H9 (cell line): ENCODE measurements at regions not wholly inside any gene's neighbourhood (a gene's known extent, or its start where the extent isn't known, plus 50 kb on each side); places are given as distances from the start of the nearest gene placed in this dataset.

Experiments
- DNase-seq: peaks from one replicate; pipeline ENCODE4 v3.0.0-alpha.2; 2017
- H2AFZ ChIP-seq: one replicate; pipeline ENCODE4 v1.6.1; 2013; ENCODE audit warnings: mild to moderate bottlenecking, low read length, control low read depth, moderate library complexity
- H2AK5ac ChIP-seq: 2 replicates; pipeline ENCODE4 v1.6.1; 2013; ENCODE audit warnings: low read length, control low read depth, mixed read lengths; ENCODE audit not compliant: insufficient read length
- H2BK120ac ChIP-seq: one replicate; pipeline ENCODE4 v1.6.1; 2013; ENCODE audit warnings: low read depth, mild to moderate bottlenecking, low read length, control low read depth, inconsistent platforms; ENCODE audit not compliant: poor library complexity, severe bottlenecking
- H2BK12ac ChIP-seq: 2 replicates; pipeline ENCODE4 v1.6.1; 2013; ENCODE audit warnings: low read length, control low read depth, mixed read lengths, low read depth; ENCODE audit not compliant: insufficient read length
- H2BK15ac ChIP-seq: 2 replicates; pipeline ENCODE4 v1.6.1; 2013; ENCODE audit warnings: low read depth, low read length, control low read depth
- H2BK20ac ChIP-seq: one replicate; pipeline ENCODE4 v1.6.1; 2013; ENCODE audit warnings: low read depth, mild to moderate bottlenecking, low read length, control low read depth, inconsistent platforms; ENCODE audit not compliant: poor library complexity, severe bottlenecking
- H2BK5ac ChIP-seq: 2 replicates; pipeline ENCODE4 v1.6.1; 2013; ENCODE audit warnings: low read length, control low read depth, mixed read lengths; ENCODE audit not compliant: insufficient read length
- H3K14ac ChIP-seq: 2 replicates; pipeline ENCODE4 v1.6.1; 2013; ENCODE audit warnings: low read length, control low read depth; ENCODE audit not compliant: insufficient read depth
- H3K18ac ChIP-seq: 2 replicates; pipeline ENCODE4 v1.6.1; 2013; ENCODE audit warnings: low read depth, mild to moderate bottlenecking, mixed read lengths, low read length, control low read depth; ENCODE audit not compliant: insufficient read length
- H3K23ac ChIP-seq: 2 replicates; pipeline ENCODE4 v1.6.1; 2013; ENCODE audit warnings: low read length, control low read depth, mixed read lengths, low read depth; ENCODE audit not compliant: insufficient read length
- H3K23me2 ChIP-seq: 2 replicates; pipeline ENCODE4 v1.6.1; 2013; ENCODE audit warnings: low read depth, mild to moderate bottlenecking, mixed read lengths, low read length, control low read depth; ENCODE audit not compliant: insufficient read length, poor library complexity, severe bottlenecking
- H3K27ac ChIP-seq: 2 replicates; pipeline ENCODE4 v1.5.1; 2013; ENCODE audit warnings: low read length, control low read depth, mixed read lengths, low read depth; ENCODE audit not compliant: insufficient read length
- H3K27me3 ChIP-seq: 2 replicates; pipeline ENCODE4 v1.6.1; 2013; ENCODE audit warnings: low read length, control low read depth, inconsistent platforms; ENCODE audit not compliant: insufficient read depth
- H3K4ac ChIP-seq: 2 replicates; pipeline ENCODE4 v1.6.1; 2013; ENCODE audit warnings: low read depth, mild to moderate bottlenecking, control low read depth, inconsistent platforms, low read length, moderate library complexity
- H3K4me1 ChIP-seq: 2 replicates; pipeline ENCODE4 v1.6.1; 2013; ENCODE audit warnings: low read length, control low read depth, inconsistent platforms; ENCODE audit not compliant: insufficient read depth
- H3K4me2 ChIP-seq: 2 replicates; pipeline ENCODE4 v1.6.1; 2013; ENCODE audit warnings: low read length, control low read depth, mixed read lengths; ENCODE audit not compliant: insufficient read length, insufficient read depth
- H3K56ac ChIP-seq: 2 replicates; pipeline ENCODE4 v1.6.1; 2013; ENCODE audit warnings: low read depth, mild to moderate bottlenecking, mixed read lengths, low read length, control low read depth; ENCODE audit not compliant: insufficient read length
- H3K79me1 ChIP-seq: 2 replicates; pipeline ENCODE4 v1.6.1; 2013; ENCODE audit warnings: low read depth, mild to moderate bottlenecking, moderate library complexity, low read length, control low read depth, inconsistent platforms; ENCODE audit not compliant: insufficient read depth, poor library complexity, severe bottlenecking
- H3K79me2 ChIP-seq: 2 replicates; pipeline ENCODE4 v1.6.1; 2013; ENCODE audit warnings: low read length, control low read depth, inconsistent platforms; ENCODE audit not compliant: insufficient read depth
- H3K9ac ChIP-seq: 2 replicates; pipeline ENCODE4 v1.6.1; 2013; ENCODE audit warnings: low read length, control low read depth, mixed read lengths; ENCODE audit not compliant: insufficient read length; ENCODE audit errors: extremely low read depth
- H3K9me3 ChIP-seq: one replicate; pipeline ENCODE4 v1.6.1; 2013; ENCODE audit warnings: low read depth, low read length, inconsistent platforms; ENCODE audit not compliant: control insufficient read depth
- H3T11ph ChIP-seq: one replicate; pipeline ENCODE4 v1.6.1; 2013; ENCODE audit warnings: mild to moderate bottlenecking, low read length, control low read depth, inconsistent platforms
- H4K20me1 ChIP-seq: one replicate; pipeline ENCODE4 v1.6.1; 2013; ENCODE audit not compliant: control insufficient read depth, insufficient read length, insufficient read depth
- H4K5ac ChIP-seq: 2 replicates; pipeline ENCODE4 v1.6.1; 2013; ENCODE audit warnings: low read depth, mild to moderate bottlenecking, mixed read lengths, low read length, control low read depth; ENCODE audit not compliant: insufficient read length
- H4K8ac ChIP-seq: replicated peaks from 2 replicates; pipeline ENCODE4 v1.6.1; 2013; ENCODE audit warnings: low read length, control low read depth, mixed read lengths, low read depth; ENCODE audit not compliant: insufficient read length
- H4K91ac ChIP-seq: 2 replicates; pipeline ENCODE4 v1.6.1; 2013; ENCODE audit warnings: low read depth, mild to moderate bottlenecking, moderate library complexity, mixed read lengths, low read length, control low read depth; ENCODE audit not compliant: insufficient read length
- H3K27ac Mint-ChIP-seq, 3 experiments: 2 replicates in 2 of 3; 3 replicates in 1 of 3; pipeline ENCODE4 v1.8.0; 2020 to 2021; ENCODE audit warnings: mixed read lengths in 3 of 3, mild to moderate bottlenecking in 1 of 3, moderate library complexity in 1 of 3
- H3K27me3 Mint-ChIP-seq: 2 replicates; pipeline ENCODE4 v1.8.0; 2021; ENCODE audit warnings: low read depth, mild to moderate bottlenecking, moderate library complexity, mixed read lengths
- H3K36me3 Mint-ChIP-seq, 3 experiments: 2 replicates in 2 of 3; 3 replicates in 1 of 3; pipeline ENCODE4 v1.8.0; 2020 to 2021; ENCODE audit warnings: low read depth in 3 of 3, mixed read lengths in 3 of 3; ENCODE audit not compliant: insufficient read depth in 1 of 3
- H3K4me1 Mint-ChIP-seq, 2 experiments: 2 replicates each; pipeline ENCODE4 v1.8.0; 2020; ENCODE audit warnings: mixed read lengths in 2 of 2
- H3K4me3 Mint-ChIP-seq, 2 experiments: 2 replicates in 1 of 2; 3 replicates in 1 of 2; pipeline ENCODE4 v1.8.0; 2020 to 2021; ENCODE audit warnings: mild to moderate bottlenecking in 2 of 2, mixed read lengths in 2 of 2, moderate library complexity in 1 of 2
- H3K9me3 Mint-ChIP-seq, 2 experiments: 2 replicates in 1 of 2; 3 replicates in 1 of 2; pipeline ENCODE4 v1.8.0; 2020; ENCODE audit warnings: mild to moderate bottlenecking in 2 of 2, mixed read lengths in 2 of 2, moderate library complexity in 1 of 2
- CTCF ChIP-seq: fragments of 200-600 bp; sonication (generic); conservative IDR thresholded peaks from 3 replicates; pipeline ENCODE4 v1.8.0; 2021; ENCODE audit warnings: antibody characterized with exemption, mild to moderate bottlenecking

DNA sequence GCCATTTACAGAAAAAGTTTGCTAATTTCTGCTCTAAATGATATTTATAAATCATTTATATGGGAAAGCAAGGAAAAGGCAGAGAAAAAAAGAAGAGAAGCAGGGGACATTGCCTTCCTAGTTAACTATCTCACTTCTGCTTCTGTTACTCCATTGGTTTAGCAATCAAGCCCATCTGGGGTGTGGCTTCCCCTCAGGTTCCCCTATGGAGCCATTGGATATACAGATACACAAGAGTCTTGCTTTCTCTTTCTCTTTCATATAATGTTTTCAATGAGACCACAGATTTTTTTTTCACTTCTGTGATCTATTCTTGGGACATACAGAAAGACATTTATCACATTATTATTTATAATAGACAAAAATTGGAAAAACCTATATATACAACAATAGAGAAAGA lies 105.6 kb upstream of the TOM1L1 start:
- Histone ChIP-seq H2BK12ac (no peak overlapping the region), H2AK5ac (no peak overlapping the region), H2BK5ac (no peak overlapping the region), H3K9ac (no peak overlapping the region), H3K23me2 (no peaks in the 10 kb centered on the region), H3K56ac (no peak overlapping the region), H2BK15ac (no peak overlapping the region), H4K91ac (no peak overlapping the region), H3K79me2 (no peaks in the 10 kb centered on the region), H3K23ac (no peak overlapping the region), H3K18ac (no peak overlapping the region), H2BK120ac (no peak overlapping the region), H3K4me1 (no peaks in the 10 kb centered on the region), H3K4me2 (no peak overlapping the region), H3K27me3 (no peaks in the 10 kb centered on the region), H3K79me1 (no peaks in the 10 kb centered on the region), H3K4ac (no peak overlapping the region), H3K27ac (no peak overlapping the region), H4K5ac (no peak overlapping the region), H2BK20ac (no peak overlapping the region), H4K20me1 (no peaks in the 10 kb centered on the region), H2AFZ (no peak overlapping the region), H3T11ph (no peak overlapping the region), H3K9me3 (no peaks in the 10 kb centered on the region), H3K14ac (no peak overlapping the region), H4K8ac (no peak overlapping the region)
- Mint-ChIP-seq H3K27ac (no peak overlapping the region), H3K27me3 (no peaks in the 10 kb centered on the region), H3K9me3 (peaks cover 6 to 8% of the 10 kb centered on the region in 2 experiments), H3K4me1 (no peaks in the 10 kb centered on the region), H3K4me3 (no peak overlapping the region), H3K36me3 (peaks cover 0 to 7% (median 5%) of the 10 kb centered on the region in 3 experiments; a peak in 4 of 7 replicates)
- DNase-seq: no peak
- TF ChIP-seq CTCF: no peak
